ENCODE measurements at regions not wholly inside any gene's neighbourhood (a gene's known extent, or its start where the extent isn't known, plus 50 kb on each side); places are given as distances from the start of the nearest gene placed in this dataset.

DNA sequence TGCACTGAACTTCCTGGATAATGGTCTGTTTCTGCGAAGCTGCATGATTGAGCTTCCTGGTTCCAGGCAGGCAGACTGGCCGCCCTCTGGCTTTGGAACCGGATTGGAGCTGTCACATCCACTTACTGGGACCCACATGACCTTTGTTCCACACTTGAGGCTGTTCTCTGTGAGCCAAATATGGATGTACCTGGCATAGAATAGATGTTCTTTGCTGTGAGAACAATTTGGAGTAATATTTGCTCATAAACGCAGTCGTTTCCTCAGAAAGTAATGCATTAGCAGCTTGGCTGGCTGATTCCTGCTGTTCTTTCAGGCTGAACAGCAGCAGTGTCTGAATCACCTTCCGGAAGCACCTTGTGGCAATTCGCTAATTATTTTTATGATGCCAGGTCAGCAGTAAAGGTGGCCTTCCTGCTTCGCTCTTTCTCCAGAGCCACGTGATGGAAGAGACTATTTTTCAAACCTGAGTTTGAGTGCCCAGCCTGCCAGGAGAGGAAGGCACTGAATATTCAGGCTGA lies 78.1 kb upstream of the BOD1L1 start:
- WGBS (ENCODE audit: low lambda C conversion rate) = 52% methylated on average over 9 of the region's 9 CpGs
- Histone ChIP-seq H3K4me3 (ENCODE audit: low read depth in 2 of 2, low read length in 1 of 2) (no peak overlapping the region), H3K4me2 (no peak overlapping the region), H4K20me1 (ENCODE audit: insufficient read depth) (no peaks in the 10 kb centered on the region), H3K27ac (ENCODE audit: low read depth in 2 of 2, low read length in 1 of 2) (no peak overlapping the region), H3K9me2 (no peaks in the 10 kb centered on the region), H3K27me3 (ENCODE audit: insufficient read depth) (no peaks in the 10 kb centered on the region), H3K79me2 (ENCODE audit: insufficient read depth) (no peaks in the 10 kb centered on the region), H3K36me3 (replicated peaks in 1 of 2; ENCODE audit: control insufficient read depth in 1 of 2, insufficient read depth in 2 of 2, low read length in 1 of 2) (no peaks in the 10 kb centered on the region), H3K9me3 (no peaks in the 10 kb centered on the region), H2AFZ (ENCODE audit: low read depth) (no peak overlapping the region; the same call in 1 of the 2 replicates), H3K9ac (no peak overlapping the region), H3F3A (replicated peaks; ENCODE audit: insufficient read depth) (no peaks in the 10 kb centered on the region), H3K4me1 (ENCODE audit: control insufficient read depth in 1 of 2, insufficient read depth in 2 of 2, low read depth in 1 of 2, low read length in 1 of 2) (peaks cover 0 to 6% of the 10 kb centered on the region in 2 experiments; a peak in 1 of 4 replicates)
- peak; percentile 24 for DNase-seq
- CTCF ChIA-PET = interaction anchor here (1.4 kb wide), 1 partner anchor 46 kb away, joined by 3 read pairs; no protein-coding TSS in a partner anchor
- TF ChIP-seq, protein P1, sequence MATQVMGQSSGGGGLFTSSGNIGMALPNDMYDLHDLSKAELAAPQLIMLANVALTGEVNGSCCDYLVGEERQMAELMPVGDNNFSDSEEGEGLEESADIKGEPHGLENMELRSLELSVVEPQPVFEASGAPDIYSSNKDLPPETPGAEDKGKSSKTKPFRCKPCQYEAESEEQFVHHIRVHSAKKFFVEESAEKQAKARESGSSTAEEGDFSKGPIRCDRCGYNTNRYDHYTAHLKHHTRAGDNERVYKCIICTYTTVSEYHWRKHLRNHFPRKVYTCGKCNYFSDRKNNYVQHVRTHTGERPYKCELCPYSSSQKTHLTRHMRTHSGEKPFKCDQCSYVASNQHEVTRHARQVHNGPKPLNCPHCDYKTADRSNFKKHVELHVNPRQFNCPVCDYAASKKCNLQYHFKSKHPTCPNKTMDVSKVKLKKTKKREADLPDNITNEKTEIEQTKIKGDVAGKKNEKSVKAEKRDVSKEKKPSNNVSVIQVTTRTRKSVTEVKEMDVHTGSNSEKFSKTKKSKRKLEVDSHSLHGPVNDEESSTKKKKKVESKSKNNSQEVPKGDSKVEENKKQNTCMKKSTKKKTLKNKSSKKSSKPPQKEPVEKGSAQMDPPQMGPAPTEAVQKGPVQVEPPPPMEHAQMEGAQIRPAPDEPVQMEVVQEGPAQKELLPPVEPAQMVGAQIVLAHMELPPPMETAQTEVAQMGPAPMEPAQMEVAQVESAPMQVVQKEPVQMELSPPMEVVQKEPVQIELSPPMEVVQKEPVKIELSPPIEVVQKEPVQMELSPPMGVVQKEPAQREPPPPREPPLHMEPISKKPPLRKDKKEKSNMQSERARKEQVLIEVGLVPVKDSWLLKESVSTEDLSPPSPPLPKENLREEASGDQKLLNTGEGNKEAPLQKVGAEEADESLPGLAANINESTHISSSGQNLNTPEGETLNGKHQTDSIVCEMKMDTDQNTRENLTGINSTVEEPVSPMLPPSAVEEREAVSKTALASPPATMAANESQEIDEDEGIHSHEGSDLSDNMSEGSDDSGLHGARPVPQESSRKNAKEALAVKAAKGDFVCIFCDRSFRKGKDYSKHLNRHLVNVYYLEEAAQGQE (IDR thresholded peaks at IDR 0.05; ENCODE audit: low read depth, low read length) = no peak
- no peak for TF ChIP-seq RAD21 (IDR thresholded peaks at IDR 0.05; ENCODE audit: low read length)
- TF ChIP-seq, protein P2, sequence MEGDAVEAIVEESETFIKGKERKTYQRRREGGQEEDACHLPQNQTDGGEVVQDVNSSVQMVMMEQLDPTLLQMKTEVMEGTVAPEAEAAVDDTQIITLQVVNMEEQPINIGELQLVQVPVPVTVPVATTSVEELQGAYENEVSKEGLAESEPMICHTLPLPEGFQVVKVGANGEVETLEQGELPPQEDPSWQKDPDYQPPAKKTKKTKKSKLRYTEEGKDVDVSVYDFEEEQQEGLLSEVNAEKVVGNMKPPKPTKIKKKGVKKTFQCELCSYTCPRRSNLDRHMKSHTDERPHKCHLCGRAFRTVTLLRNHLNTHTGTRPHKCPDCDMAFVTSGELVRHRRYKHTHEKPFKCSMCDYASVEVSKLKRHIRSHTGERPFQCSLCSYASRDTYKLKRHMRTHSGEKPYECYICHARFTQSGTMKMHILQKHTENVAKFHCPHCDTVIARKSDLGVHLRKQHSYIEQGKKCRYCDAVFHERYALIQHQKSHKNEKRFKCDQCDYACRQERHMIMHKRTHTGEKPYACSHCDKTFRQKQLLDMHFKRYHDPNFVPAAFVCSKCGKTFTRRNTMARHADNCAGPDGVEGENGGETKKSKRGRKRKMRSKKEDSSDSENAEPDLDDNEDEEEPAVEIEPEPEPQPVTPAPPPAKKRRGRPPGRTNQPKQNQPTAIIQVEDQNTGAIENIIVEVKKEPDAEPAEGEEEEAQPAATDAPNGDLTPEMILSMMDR (IDR thresholded peaks at IDR 0.05) = no peak
- POLR2A ChIA-PET = no interaction called here

DNA sequence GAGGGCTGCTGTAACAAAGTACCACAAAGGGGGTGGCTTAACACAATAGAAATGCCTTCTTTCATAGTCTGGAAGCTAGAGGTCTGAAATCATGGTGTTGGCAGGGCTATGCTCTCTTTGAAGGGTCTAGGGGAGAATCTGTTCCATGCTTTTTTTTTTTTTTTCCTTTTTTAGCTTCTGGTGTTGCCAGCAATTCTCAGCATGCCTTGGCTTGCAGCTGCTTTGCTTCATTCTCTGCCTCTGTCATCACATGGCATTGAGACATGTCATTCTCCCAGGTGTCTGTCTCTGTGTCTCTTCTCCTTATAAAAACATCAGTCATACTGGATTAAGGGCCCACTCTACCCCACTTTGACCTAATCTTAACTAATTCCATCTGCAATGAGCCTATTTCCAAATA lies 78.6 kb upstream of the BOD1L1 start:
- H3K27ac ChIP-seq (ENCODE audit: low read depth in 2 of 2, low read length in 1 of 2) = no peak overlapping the region

More for the DNA sequence above, 78.6 kb upstream of the BOD1L1 start:
- Histone ChIP-seq H3K27me3 (ENCODE audit: insufficient read depth) (no peaks in the 10 kb centered on the region), H3K9me3 (no peaks in the 10 kb centered on the region), H2AFZ (ENCODE audit: low read depth) (no peak overlapping the region), H3K9me2 (no peaks in the 10 kb centered on the region), H3K79me2 (ENCODE audit: insufficient read depth) (no peaks in the 10 kb centered on the region), H3F3A (replicated peaks; ENCODE audit: insufficient read depth) (no peaks in the 10 kb centered on the region), H3K36me3 (replicated peaks in 1 of 2; ENCODE audit: control insufficient read depth in 1 of 2, insufficient read depth in 2 of 2, low read length in 1 of 2) (no peaks in the 10 kb centered on the region), H3K9ac (no peak overlapping the region), H3K4me1 (ENCODE audit: control insufficient read depth in 1 of 2, insufficient read depth in 2 of 2, low read depth in 1 of 2, low read length in 1 of 2) (peaks cover 0 to 6% of the 10 kb centered on the region in 2 experiments; a peak in 1 of 4 replicates), H3K4me2 (no peak overlapping the region), H3K4me3 (ENCODE audit: low read depth in 2 of 2, low read length in 1 of 2) (no peak overlapping the region), H4K20me1 (ENCODE audit: insufficient read depth) (no peaks in the 10 kb centered on the region)
- TF ChIP-seq FOXJ3 (CRISPR knock-in tag; IDR thresholded peaks at IDR 0.05) (no peak), FOXM1 (IDR thresholded peaks at IDR 0.05; ENCODE audit: low read depth) (no peak), SMC3 (IDR thresholded peaks at IDR 0.05; ENCODE audit: low read depth, low read length) (no peak), RCOR1 (IDR thresholded peaks at IDR 0.05; ENCODE audit: low read length) (no peak), ELF1 (IDR thresholded peaks at IDR 0.05) (no peak)
- TF ChIP-seq, protein P1 (IDR thresholded peaks at IDR 0.05; ENCODE audit: low read depth, low read length) = no peak
- TF ChIP-seq, protein P3, sequence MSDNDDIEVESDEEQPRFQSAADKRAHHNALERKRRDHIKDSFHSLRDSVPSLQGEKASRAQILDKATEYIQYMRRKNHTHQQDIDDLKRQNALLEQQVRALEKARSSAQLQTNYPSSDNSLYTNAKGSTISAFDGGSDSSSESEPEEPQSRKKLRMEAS (IDR thresholded peaks at IDR 0.05; ENCODE audit: low read depth) = no peak
- ChIA-PET POLR2A (no interaction called here), CTCF (interaction anchor here (1.4 kb wide), 1 partner anchor 47 kb away, joined by 3 read pairs; no protein-coding TSS in a partner anchor)
- DNase-seq = no peak

Measured in SK-N-SH (cell line).